ENCODE measurements at regions not wholly inside any gene's neighbourhood (a gene's known extent, or its start where the extent isn't known, plus 50 kb on each side); places are given as distances from the start of the nearest gene placed in this dataset.

GRCh38 chr3:68057637-68058320 is 403.4 kb upstream of the SUCLG2 start:
- CTCF ChIA-PET = no interaction called here
- TF ChIP-seq CTCF (IDR thresholded peaks at IDR 0.05; ENCODE audit: insufficient read depth in 1 of 2, low read depth in 1 of 2, low read length in 1 of 2, severe bottlenecking in 1 of 2, unreplicated experiment in 1 of 2) = no peak
- intact Hi-C loops (cut with micrococcal nuclease; ENCODE audit: unreplicated experiment) = no loop called here

GRCh38 chr3:68056556-68056955 is 402.1 kb upstream of the SUCLG2 start:
- no peak overlapping the region for H3K27ac Mint-ChIP-seq (ENCODE audit: unreplicated experiment)
- no peak for TF ChIP-seq CTCF (IDR thresholded peaks at IDR 0.05; ENCODE audit: insufficient read depth in 1 of 2, low read depth in 1 of 2, low read length in 1 of 2, severe bottlenecking in 1 of 2, unreplicated experiment in 1 of 2)
- no peaks in the 10 kb centered on the region for H3K4me1 Mint-ChIP-seq (ENCODE audit: low read depth, unreplicated experiment)
- CTCF ChIA-PET = no interaction called here
- no peak overlapping the region for H3K4me3 Mint-ChIP-seq (ENCODE audit: unreplicated experiment)
- H3K4me1 ChIP-seq = no peaks in the 10 kb centered on the region; the same call in 1 of the 2 replicates
- H3K36me3 Mint-ChIP-seq (ENCODE audit: insufficient read depth, unreplicated experiment) = no peaks in the 10 kb centered on the region
- POLR2A ChIA-PET = no interaction called here
- peaks cover 4% of the 10 kb centered on the region for H3K27me3 Mint-ChIP-seq (ENCODE audit: insufficient read depth, unreplicated experiment)
- H3K27me3 ChIP-seq (replicated peaks; ENCODE audit: control insufficient read depth, insufficient read depth, low read length) = no peaks in the 10 kb centered on the region
- H3K4me3 ChIP-seq (ENCODE audit: low read depth, low read length) = no peak overlapping the region
- no peaks in the 10 kb centered on the region for H3K9me3 ChIP-seq
- DNase-seq = no peak
- BruUV-seq (replicated peaks) = no TSS peak
- intact Hi-C loops (cut with micrococcal nuclease; ENCODE audit: unreplicated experiment) = no loop called here
- H3K36me3 ChIP-seq (ENCODE audit: control insufficient read depth, insufficient read depth, low read length) = no peaks in the 10 kb centered on the region
- no peaks in the 10 kb centered on the region for H3K9me3 Mint-ChIP-seq (ENCODE audit: unreplicated experiment)

More at GRCh38 chr3:68057637-68058320, 403.4 kb upstream of the SUCLG2 start:
- BruUV-seq (replicated peaks) = no TSS peak
- H3K27ac Mint-ChIP-seq (ENCODE audit: unreplicated experiment) = no peak overlapping the region
- no peaks in the 10 kb centered on the region for H3K9me3 ChIP-seq
- no peaks in the 10 kb centered on the region for H3K36me3 Mint-ChIP-seq (ENCODE audit: insufficient read depth, unreplicated experiment)
- no peaks in the 10 kb centered on the region for H3K27me3 Mint-ChIP-seq (ENCODE audit: insufficient read depth, unreplicated experiment)
- H3K4me1 ChIP-seq = no peaks in the 10 kb centered on the region; the same call in 1 of the 2 replicates
- H3K4me3 Mint-ChIP-seq (ENCODE audit: unreplicated experiment) = no peak overlapping the region
- POLR2A ChIA-PET = no interaction called here
- no peaks in the 10 kb centered on the region for H3K4me1 Mint-ChIP-seq (ENCODE audit: low read depth, unreplicated experiment)
- no peaks in the 10 kb centered on the region for H3K9me3 Mint-ChIP-seq (ENCODE audit: unreplicated experiment)
- H3K4me3 ChIP-seq (ENCODE audit: low read depth, low read length) = no peak overlapping the region
- no peaks in the 10 kb centered on the region for H3K27me3 ChIP-seq (replicated peaks; ENCODE audit: control insufficient read depth, insufficient read depth, low read length)
- no peak for DNase-seq
- H3K36me3 ChIP-seq (ENCODE audit: control insufficient read depth, insufficient read depth, low read length) = no peaks in the 10 kb centered on the region

GRCh38 chr3:68055215-68055614 is 400.8 kb upstream of the SUCLG2 start:
- Mint-ChIP-seq H3K27me3 (ENCODE audit: insufficient read depth, unreplicated experiment) (peaks cover 4% of the 10 kb centered on the region), H3K4me3 (ENCODE audit: unreplicated experiment) (no peak overlapping the region), H3K9me3 (ENCODE audit: unreplicated experiment) (no peaks in the 10 kb centered on the region), H3K27ac (ENCODE audit: unreplicated experiment) (no peak overlapping the region), H3K36me3 (ENCODE audit: insufficient read depth, unreplicated experiment) (no peaks in the 10 kb centered on the region), H3K4me1 (ENCODE audit: low read depth, unreplicated experiment) (no peaks in the 10 kb centered on the region)
- ChIA-PET CTCF (no interaction called here), POLR2A (no interaction called here)
- no peaks in the 10 kb centered on the region for H3K27me3 ChIP-seq (replicated peaks; ENCODE audit: control insufficient read depth, insufficient read depth, low read length)
- no peaks in the 10 kb centered on the region for H3K36me3 ChIP-seq (ENCODE audit: control insufficient read depth, insufficient read depth, low read length)
- no peak overlapping the region for H3K4me3 ChIP-seq (ENCODE audit: low read depth, low read length)
- no peaks in the 10 kb centered on the region for H3K9me3 ChIP-seq
- intact Hi-C loops (cut with micrococcal nuclease; ENCODE audit: unreplicated experiment) = no loop called here
- no TSS peak for BruUV-seq (replicated peaks)
- H3K4me1 ChIP-seq = no peaks in the 10 kb centered on the region; the same call in 1 of the 2 replicates
- no peak for DNase-seq
- no peak for TF ChIP-seq CTCF (IDR thresholded peaks at IDR 0.05; ENCODE audit: insufficient read depth in 1 of 2, low read depth in 1 of 2, low read length in 1 of 2, severe bottlenecking in 1 of 2, unreplicated experiment in 1 of 2)
